ENCODE measurements at regions not wholly inside any gene's neighbourhood (a gene's known extent, or its start where the extent isn't known, plus 50 kb on each side); places are given as distances from the start of the nearest gene placed in this dataset.
A peak's percentile ranks its signal among the peaks of the same experiment; 100 is the strongest.

GRCh38 chr6:154908723-154909122 is 86.4 kb upstream of the TIAM2 start:
- H3K27ac ChIP-seq: no peak overlapping the region
- TF ChIP-seq CTCF (IDR thresholded peaks at IDR 0.05): no peak
- no peak for DNase-seq (ENCODE audit: low spot score)
- H3K4me3 ChIP-seq: no peak overlapping the region

- no peak overlapping the region for H3K27ac ChIP-seq
- DNase-seq (ENCODE audit: low spot score): no peak
- H3K4me3 ChIP-seq: no peak overlapping the region
- no peak for TF ChIP-seq CTCF (IDR thresholded peaks at IDR 0.05)
Observed at GRCh38 chr6:154909311-154909710, 85.8 kb upstream of the TIAM2 start.

GRCh38 chr6:154909821-154910220 is 85.3 kb upstream of the TIAM2 start:
- H3K27ac ChIP-seq: no peak overlapping the region
- TF ChIP-seq CTCF (IDR thresholded peaks at IDR 0.05): no peak
- no peak overlapping the region for H3K4me3 ChIP-seq
- DNase-seq (ENCODE audit: low spot score): peak; percentile 11

GRCh38 chr6:154914288-154914687 is 80.8 kb upstream of the TIAM2 start:
- Histone ChIP-seq H3K27ac (no peak overlapping the region), H3K4me3 (no peak overlapping the region)
- no peak for DNase-seq (ENCODE audit: low spot score)
- no peak for TF ChIP-seq CTCF (IDR thresholded peaks at IDR 0.05)

- Histone ChIP-seq H3K4me3 (no peak overlapping the region), H3K27ac (no peak overlapping the region)
- TF ChIP-seq CTCF (IDR thresholded peaks at IDR 0.05): no peak
- DNase-seq (ENCODE audit: low spot score): peak; percentile 12
Observed at GRCh38 chr6:154916857-154917256, 78.3 kb upstream of the TIAM2 start.

- peak; percentile 19 for DNase-seq (ENCODE audit: low spot score)
- no peak overlapping the region for H3K4me3 ChIP-seq
- TF ChIP-seq CTCF (IDR thresholded peaks at IDR 0.05): no peak
- no peak overlapping the region for H3K27ac ChIP-seq
Observed at GRCh38 chr6:154917941-154918340, 77.2 kb upstream of the TIAM2 start.

GRCh38 chr6:154919806-154920205 is 75.3 kb upstream of the TIAM2 start:
- H3K27ac ChIP-seq: no peak overlapping the region
- no peak for TF ChIP-seq CTCF (IDR thresholded peaks at IDR 0.05)
- no peak overlapping the region for H3K4me3 ChIP-seq
- peak; percentile 9 for DNase-seq (ENCODE audit: low spot score)

All from coronary artery (tissue), 2 donors.